MM.1S (cell line): ENCODE measurements at regions not wholly inside any gene's neighbourhood (a gene's known extent, or its start where the extent isn't known, plus 50 kb on each side); places are given as distances from the start of the nearest gene placed in this dataset.

Experiments
- DNase-seq: peaks from one replicate; pipeline ENCODE4 v3.0.0-alpha.2; 2015
- H2AFZ ChIP-seq: fragments of 300-600 bp; sonication (generic); 2 replicates; pipeline ENCODE4 v1.6.0; 2016; ENCODE audit warnings: antibody characterized with exemption, low read length
- H3F3A ChIP-seq: fragments of 300-600 bp; sonication (generic); 2 replicates; pipeline ENCODE4 v1.6.1; 2016; ENCODE audit warnings: mild to moderate bottlenecking, antibody characterized with exemption, low read length, moderate library complexity, mixed read lengths; ENCODE audit not compliant: insufficient read depth
- H3K27ac ChIP-seq: fragments of 300-600 bp; sonication (generic); 2 replicates; pipeline ENCODE4 v1.5.1; 2016; ENCODE audit warnings: mild to moderate bottlenecking, low read length
- H3K27me3 ChIP-seq: fragments of 300-600 bp; sonication (generic); replicated peaks from 2 replicates; pipeline ENCODE4 v1.6.0; 2016; ENCODE audit warnings: low read length; ENCODE audit not compliant: insufficient read depth
- H3K36me3 ChIP-seq: fragments of 300-600 bp; sonication (generic); replicated peaks from 2 replicates; pipeline ENCODE4 v1.6.1; 2016; ENCODE audit warnings: mild to moderate bottlenecking, low read length, mixed read lengths; ENCODE audit not compliant: insufficient read depth
- H3K4me1 ChIP-seq: fragments of 300-600 bp; sonication (generic); 2 replicates; pipeline ENCODE4 v1.6.1; 2016; ENCODE audit warnings: low read length, mixed read lengths
- H3K4me2 ChIP-seq: fragments of 300-600 bp; sonication (generic); 2 replicates; pipeline ENCODE4 v1.6.0; 2016; ENCODE audit warnings: low read depth, low read length
- H3K4me3 ChIP-seq: fragments of 300-600 bp; sonication (generic); 2 replicates; pipeline ENCODE4 v1.5.1; 2016; ENCODE audit warnings: low read length, mixed read lengths
- H3K79me2 ChIP-seq: fragments of 300-600 bp; sonication (generic); 2 replicates; pipeline ENCODE4 v1.6.1; 2016; ENCODE audit warnings: mixed run types, low read length, mixed read lengths
- H3K9ac ChIP-seq: fragments of 300-600 bp; sonication (generic); 2 replicates; pipeline ENCODE4 v1.6.1; 2016; ENCODE audit warnings: low read length, mixed read lengths
- H3K9me2 ChIP-seq: fragments of 300-600 bp; sonication (generic); replicated peaks from 2 replicates; pipeline ENCODE4 v1.6.1; 2016; ENCODE audit warnings: mild to moderate bottlenecking, low read length, mixed read lengths; ENCODE audit not compliant: insufficient read depth
- H3K9me3 ChIP-seq: fragments of 300-600 bp; sonication (generic); replicated peaks from 2 replicates; pipeline ENCODE4 v1.6.1; 2016; ENCODE audit warnings: mild to moderate bottlenecking, low read length, mixed read lengths; ENCODE audit not compliant: insufficient read depth
- H4K20me1 ChIP-seq: fragments of 300-600 bp; sonication (generic); 2 replicates; pipeline ENCODE4 v1.6.1; 2016; ENCODE audit warnings: mild to moderate bottlenecking, low read length, moderate library complexity, mixed read lengths; ENCODE audit not compliant: insufficient read depth
- CTCF ChIP-seq: fragments of 300-600 bp; sonication (generic); IDR thresholded peaks from 2 replicates; pipeline ENCODE4 v1.5.1; 2016; ENCODE audit warnings: antibody characterized with exemption, low read length, mixed read lengths
- EZH2 ChIP-seq: fragments of 300-600 bp; sonication (generic); optimal IDR thresholded peaks from 2 replicates; pipeline ENCODE3; 2017; ENCODE audit warnings: low read depth, mild to moderate bottlenecking, antibody characterized with exemption, low read length, mixed read lengths
- EZH2phosphoT487 ChIP-seq: fragments of 300-600 bp; sonication (generic); IDR thresholded peaks from 2 replicates; pipeline ENCODE4 v1.6.1; 2018; ENCODE audit warnings: antibody characterized with exemption, low read length

- no peaks in the 10 kb centered on the region for H3K27me3 ChIP-seq
- no peaks in the 10 kb centered on the region for H3F3A ChIP-seq
- no peaks in the 10 kb centered on the region for H3K9me3 ChIP-seq
These were observed 193.9 kb upstream of the SEMA3C start for GRCh38 chr7:81112731-81113130.

GRCh38 chr7:81111781-81112540 lies 193.1 kb upstream of the SEMA3C start:
- H3K36me3 ChIP-seq = no peaks in the 10 kb centered on the region
- H3K4me1 ChIP-seq = no peaks in the 10 kb centered on the region
- no peaks in the 10 kb centered on the region for H3K27me3 ChIP-seq
- H2AFZ ChIP-seq = no peak overlapping the region
- no peaks in the 10 kb centered on the region for H3K79me2 ChIP-seq
- H3K9me2 ChIP-seq = no peaks in the 10 kb centered on the region
- H3F3A ChIP-seq = no peaks in the 10 kb centered on the region
- H3K4me2 ChIP-seq = no peak overlapping the region
- H3K9ac ChIP-seq = no peak overlapping the region
- no peak for DNase-seq
- H3K4me3 ChIP-seq = no peak overlapping the region
- no peak overlapping the region for H3K27ac ChIP-seq
- TF ChIP-seq CTCF (no peak), EZH2 (no peak), EZH2phosphoT487 (no peak)
- H3K9me3 ChIP-seq = no peaks in the 10 kb centered on the region
- no peaks in the 10 kb centered on the region for H4K20me1 ChIP-seq

More at GRCh38 chr7:81112731-81113130, 193.9 kb upstream of the SEMA3C start:
- H3K79me2 ChIP-seq = no peaks in the 10 kb centered on the region
- TF ChIP-seq CTCF (no peak), EZH2 (no peak), EZH2phosphoT487 (no peak)
- H4K20me1 ChIP-seq = no peaks in the 10 kb centered on the region
- H3K36me3 ChIP-seq = no peaks in the 10 kb centered on the region
- H3K9ac ChIP-seq = no peak overlapping the region
- H3K9me2 ChIP-seq = no peaks in the 10 kb centered on the region
- H3K4me2 ChIP-seq = no peak overlapping the region
- H3K4me1 ChIP-seq = no peaks in the 10 kb centered on the region
- no peak overlapping the region for H3K27ac ChIP-seq
- no peak for DNase-seq
- H3K4me3 ChIP-seq = no peak overlapping the region
- H2AFZ ChIP-seq = no peak overlapping the region

- no peak overlapping the region for H3K4me3 ChIP-seq
- H3K4me2 ChIP-seq = no peak overlapping the region
- no peaks in the 10 kb centered on the region for H3K36me3 ChIP-seq
- no peaks in the 10 kb centered on the region for H3K27me3 ChIP-seq
- H2AFZ ChIP-seq = no peak overlapping the region
- no peaks in the 10 kb centered on the region for H3K9me3 ChIP-seq
- no peaks in the 10 kb centered on the region for H3K9me2 ChIP-seq
- no peaks in the 10 kb centered on the region for H3K79me2 ChIP-seq
- no peak overlapping the region for H3K9ac ChIP-seq
- H4K20me1 ChIP-seq = no peaks in the 10 kb centered on the region
- no peak for TF ChIP-seq EZH2
- TF ChIP-seq EZH2phosphoT487 = no peak
- TF ChIP-seq CTCF = no peak
- H3K4me1 ChIP-seq = no peaks in the 10 kb centered on the region
- H3K27ac ChIP-seq = no peak overlapping the region
- H3F3A ChIP-seq = no peaks in the 10 kb centered on the region
- no peak for DNase-seq
These were observed 192.5 kb upstream of the SEMA3C start for GRCh38 chr7:81111358-81111757.
